Fibroblast of lung (primary cell): ENCODE measurements at regions not wholly inside any gene's neighbourhood (a gene's known extent, or its start where the extent isn't known, plus 50 kb on each side); places are given as distances from the start of the nearest gene placed in this dataset.
"Not testable (repeated sequence)": the region's sequence is repeated elsewhere in the genome, so short reads cannot be mapped to it uniquely, and the experiment has no call there.

Experiments used
- EZH2 ChIP-seq: IDR thresholded peaks from 2 replicates; pipeline ENCODE4 v1.5.1; 2012; ENCODE audit warnings: low read length, control low read depth, mild to moderate bottlenecking; ENCODE audit errors: missing control alignments
- TF ChIP-seq, protein P1 (sequence below), 2 donors: IDR thresholded peaks in 1 of 2; conservative IDR thresholded peaks in 1 of 2; 1 replicate in 1 of 2; 2 replicates in 1 of 2; pipeline ENCODE4 v1.5.1; 2011 to 2012; ENCODE audit warnings: low read length in 2 of 2, control low read depth in 1 of 2, inconsistent platforms in 1 of 2, low read depth in 1 of 2, mild to moderate bottlenecking in 1 of 2

GRCh38 chr6:13864669-13865068 is 50.3 kb upstream of the MCUR1 start:
- TF ChIP-seq, protein P1, sequence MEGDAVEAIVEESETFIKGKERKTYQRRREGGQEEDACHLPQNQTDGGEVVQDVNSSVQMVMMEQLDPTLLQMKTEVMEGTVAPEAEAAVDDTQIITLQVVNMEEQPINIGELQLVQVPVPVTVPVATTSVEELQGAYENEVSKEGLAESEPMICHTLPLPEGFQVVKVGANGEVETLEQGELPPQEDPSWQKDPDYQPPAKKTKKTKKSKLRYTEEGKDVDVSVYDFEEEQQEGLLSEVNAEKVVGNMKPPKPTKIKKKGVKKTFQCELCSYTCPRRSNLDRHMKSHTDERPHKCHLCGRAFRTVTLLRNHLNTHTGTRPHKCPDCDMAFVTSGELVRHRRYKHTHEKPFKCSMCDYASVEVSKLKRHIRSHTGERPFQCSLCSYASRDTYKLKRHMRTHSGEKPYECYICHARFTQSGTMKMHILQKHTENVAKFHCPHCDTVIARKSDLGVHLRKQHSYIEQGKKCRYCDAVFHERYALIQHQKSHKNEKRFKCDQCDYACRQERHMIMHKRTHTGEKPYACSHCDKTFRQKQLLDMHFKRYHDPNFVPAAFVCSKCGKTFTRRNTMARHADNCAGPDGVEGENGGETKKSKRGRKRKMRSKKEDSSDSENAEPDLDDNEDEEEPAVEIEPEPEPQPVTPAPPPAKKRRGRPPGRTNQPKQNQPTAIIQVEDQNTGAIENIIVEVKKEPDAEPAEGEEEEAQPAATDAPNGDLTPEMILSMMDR (conservative IDR thresholded peaks at IDR 0.05 in 1 of 2, IDR thresholded peaks at IDR 0.05 in 1 of 2; ENCODE audit: low read depth in 1 of 2, low read length in 2 of 2): not testable (repeated sequence)
- TF ChIP-seq EZH2: not testable (repeated sequence)
